GM19023 (cell line): ENCODE measurements at regions not wholly inside any gene's neighbourhood (a gene's known extent, or its start where the extent isn't known, plus 50 kb on each side); places are given as distances from the start of the nearest gene placed in this dataset.

Experiments used
- ATAC-seq: cut with Tn5 transposase; IDR thresholded peaks from one replicate; pipeline ENCODE4 v1.9.1; 2021; ENCODE audit warnings: mild to moderate bottlenecking, moderate library complexity; ENCODE audit not compliant: unreplicated experiment

DNA sequence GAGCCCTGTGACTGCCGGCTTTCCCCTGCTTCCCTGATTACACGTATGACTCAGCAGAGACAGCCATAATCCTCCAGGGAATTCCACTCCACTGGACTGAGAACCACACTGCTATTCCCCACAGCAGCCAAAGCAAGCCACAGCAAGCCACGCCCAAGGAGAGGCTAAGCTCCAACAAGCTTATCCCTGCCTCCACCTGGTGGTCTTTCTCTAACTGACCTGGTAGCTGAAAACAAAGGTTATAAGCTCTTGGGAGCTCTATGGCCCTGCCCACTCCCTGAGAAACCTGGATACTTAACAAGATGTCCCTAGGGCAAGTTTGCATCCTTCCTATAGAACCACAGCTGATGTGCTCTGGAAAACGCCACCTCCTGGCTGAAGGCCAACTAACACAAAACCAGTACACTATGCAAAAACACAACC, 613.7 kb upstream of the CDH18 start:
- no peak for ATAC-seq

DNA sequence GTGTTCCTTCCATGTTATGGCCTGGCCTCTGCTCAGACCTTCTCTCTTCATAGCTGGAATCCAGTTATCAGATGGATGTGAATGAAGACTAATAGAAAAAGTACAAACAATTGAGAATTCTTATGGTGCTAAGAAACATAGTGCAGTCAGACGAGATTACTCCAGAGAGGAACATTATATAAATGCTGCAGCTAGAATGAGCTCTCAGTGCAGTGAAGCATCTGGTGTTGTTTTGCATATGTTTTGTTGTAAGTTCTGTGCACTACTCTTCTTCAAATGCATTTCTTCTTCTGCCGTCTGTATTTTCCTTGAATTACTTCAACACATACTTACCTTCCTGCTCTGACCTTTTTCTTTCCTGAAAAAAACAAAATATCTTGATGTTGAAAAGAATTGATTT, 602.4 kb upstream of the CDH18 start:
- ATAC-seq, result no peak

DNA sequence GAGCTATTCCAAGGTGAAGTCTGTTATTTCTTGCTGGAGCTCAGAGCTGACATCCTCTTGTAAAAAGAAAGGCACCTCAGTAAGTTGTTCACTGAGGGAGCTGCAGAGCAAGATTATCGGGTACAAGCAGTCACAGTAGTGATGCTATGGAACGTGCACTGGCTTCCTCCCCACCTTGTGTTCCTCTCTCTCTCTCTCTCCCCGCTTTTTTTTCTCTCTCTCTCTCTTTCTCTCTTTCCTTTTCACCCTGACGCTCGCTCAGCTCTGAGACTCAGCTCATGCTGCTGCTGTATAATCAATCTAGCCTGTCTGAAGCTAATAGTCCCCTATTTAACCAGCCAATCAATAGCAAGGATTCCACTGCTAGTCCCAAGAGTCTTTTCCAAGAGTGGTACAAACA, 587.6 kb upstream of the CDH18 start:
- no peak for ATAC-seq

DNA sequence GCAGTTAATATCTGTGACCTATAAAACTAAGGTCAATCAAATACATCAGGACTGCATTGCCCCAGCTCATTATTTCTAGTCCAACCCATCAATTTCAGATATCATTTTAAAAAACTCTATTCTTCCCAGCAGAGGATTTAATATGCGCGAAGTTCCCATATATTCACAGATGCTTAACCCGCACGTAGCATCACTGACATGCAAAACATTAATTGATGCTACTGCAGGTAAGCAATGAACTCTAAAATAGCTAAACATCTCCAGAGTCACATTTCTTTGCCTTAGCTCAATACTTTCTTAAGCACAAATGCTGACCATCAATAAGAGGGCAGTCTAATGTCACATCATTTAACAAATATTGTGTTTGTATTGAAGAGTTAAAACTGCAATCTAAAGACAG, 586.6 kb upstream of the CDH18 start:
- no peak for ATAC-seq

DNA sequence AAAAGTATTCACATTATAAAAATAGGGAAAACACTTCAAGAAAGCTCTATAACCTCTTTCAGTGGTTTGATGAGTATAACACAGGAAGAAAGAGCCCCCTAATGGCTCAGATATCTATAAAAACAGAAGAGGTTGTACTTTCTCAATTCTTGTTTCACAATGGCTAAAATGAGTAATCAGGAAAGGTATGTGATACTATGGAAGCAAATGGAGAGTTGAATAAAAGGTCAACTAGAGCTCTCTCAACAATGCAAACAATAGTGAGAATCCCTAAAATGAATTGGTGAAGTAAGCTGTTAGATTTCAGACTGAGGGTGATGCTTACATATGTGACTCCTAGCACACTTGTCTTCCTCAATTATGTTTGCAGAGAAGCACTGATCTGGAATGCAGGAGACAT, 584.6 kb upstream of the CDH18 start:
- ATAC-seq, result no peak

DNA sequence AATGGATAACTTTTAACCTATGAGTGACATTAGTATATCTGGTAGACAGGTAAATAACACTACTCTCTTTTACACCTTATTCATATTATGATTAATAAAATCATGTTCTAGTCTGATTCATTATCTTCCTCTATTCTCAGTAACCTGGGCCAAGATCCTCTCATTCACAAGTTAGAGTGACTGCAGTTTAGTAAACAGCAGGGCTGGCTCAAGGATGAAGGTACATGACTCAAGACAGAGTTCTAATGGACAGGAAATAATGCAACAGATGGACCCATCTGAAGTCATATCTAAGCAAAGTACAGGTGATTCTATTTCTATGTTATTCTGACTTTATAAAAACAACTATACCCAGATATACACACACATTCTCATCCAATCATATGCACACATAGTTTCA, 582.5 kb upstream of the CDH18 start:
- no peak for ATAC-seq

DNA sequence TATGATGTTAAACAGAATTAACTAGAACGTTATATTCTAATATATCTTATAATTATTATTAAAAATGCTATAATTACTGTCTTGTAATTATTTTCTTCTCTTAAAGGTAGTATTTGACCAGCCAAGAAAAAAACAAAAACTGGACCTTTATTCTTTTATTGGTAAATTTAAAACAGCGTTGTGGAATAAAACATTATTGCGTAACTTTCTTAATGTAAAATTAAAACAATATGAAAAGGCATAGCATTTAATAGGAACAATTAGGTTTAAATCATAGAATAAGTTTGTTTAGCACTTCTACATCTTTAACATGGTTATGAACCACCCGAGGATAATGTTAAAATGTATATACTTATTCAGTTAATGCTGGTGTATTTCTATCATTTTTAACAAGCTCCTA, 574.5 kb upstream of the CDH18 start:
- ATAC-seq, result no peak

DNA sequence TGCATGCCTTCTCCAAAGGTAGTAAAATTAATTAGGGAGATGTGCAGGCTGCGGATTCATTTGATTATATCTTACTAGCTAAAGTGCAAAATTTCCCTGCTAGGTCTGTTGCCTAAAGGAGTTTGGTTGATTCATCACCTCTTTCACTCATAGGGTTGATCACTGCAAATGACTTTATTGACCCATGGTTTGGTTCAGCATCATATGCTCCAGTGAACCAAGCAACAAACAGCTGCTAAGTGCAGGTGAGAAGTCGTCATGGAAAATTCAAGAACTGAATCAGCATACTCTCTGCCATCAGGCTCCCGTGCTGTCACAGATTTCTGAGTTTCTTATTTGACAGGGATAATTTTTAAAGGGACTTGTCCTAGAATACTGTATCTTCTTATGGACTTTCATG, 571.8 kb upstream of the CDH18 start:
- ATAC-seq, result no peak

DNA sequence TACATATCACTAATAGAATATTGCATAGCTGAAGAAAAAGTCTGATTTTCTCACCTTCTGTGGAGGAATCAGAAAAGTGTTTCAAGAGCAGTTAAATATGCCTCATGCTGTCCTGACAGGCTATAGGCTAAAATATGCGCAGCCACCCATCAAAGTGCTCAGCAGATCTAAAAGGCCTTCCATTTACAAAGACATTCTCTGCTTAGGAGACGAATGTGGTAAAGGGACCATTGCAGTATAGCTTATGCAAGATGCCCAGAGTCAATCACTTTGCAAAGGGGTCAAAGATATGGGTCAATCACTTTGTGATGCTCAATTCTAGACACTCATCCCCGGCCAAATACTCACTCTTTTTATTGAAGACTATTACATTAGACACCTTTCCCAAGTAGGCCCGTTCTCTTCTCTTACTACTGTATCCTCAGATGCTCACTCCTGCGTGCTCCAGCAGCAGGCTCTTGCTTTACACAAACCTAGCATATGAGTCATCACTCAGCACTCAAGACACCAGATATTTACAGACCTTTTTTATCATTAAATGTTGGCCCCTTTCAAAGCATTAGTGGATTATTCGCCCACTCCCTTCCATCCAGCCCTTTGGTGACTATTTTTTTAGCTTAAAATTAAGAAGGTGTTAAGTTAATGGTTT, 568.2 kb upstream of the CDH18 start:
- no peak for ATAC-seq

DNA sequence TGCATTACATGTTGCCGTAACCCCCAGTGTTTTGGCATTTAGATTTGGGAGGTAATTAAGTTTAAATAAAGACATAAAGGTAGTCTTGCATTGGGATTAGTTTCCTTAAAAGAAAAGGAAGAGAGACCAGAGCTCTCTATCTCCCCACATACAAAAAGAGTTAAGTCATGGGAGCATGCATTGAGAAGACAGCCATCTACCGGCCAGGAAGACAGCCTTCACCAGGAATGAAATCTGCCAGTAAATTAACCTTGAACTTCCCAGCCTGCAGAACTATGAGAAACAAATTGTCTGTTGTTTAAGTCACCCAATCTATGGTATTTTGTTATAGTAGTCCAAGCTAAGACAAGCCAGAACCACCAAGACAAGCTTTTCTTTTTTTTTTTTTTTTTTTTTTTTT, 567.0 kb upstream of the CDH18 start:
- no peak for ATAC-seq

DNA sequence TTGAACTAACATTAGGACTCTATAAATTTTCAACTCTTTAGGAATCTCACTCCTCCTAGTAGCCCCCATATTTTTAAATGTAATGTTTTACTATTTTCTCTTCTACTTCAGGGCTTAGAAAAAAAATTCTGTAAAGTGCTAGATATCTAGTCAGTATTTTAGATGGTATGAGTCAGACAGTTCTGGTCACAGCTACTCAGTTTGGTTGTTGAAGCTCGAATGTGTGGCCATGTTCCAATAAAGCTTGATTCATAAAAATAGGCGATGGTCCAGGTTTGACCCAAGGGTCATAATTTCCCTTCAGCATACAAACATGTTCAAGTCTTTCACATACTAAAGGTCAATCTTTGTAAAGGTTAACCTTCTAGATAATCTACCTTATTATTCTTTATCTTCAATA, 566.0 kb upstream of the CDH18 start:
- ATAC-seq, result no peak

DNA sequence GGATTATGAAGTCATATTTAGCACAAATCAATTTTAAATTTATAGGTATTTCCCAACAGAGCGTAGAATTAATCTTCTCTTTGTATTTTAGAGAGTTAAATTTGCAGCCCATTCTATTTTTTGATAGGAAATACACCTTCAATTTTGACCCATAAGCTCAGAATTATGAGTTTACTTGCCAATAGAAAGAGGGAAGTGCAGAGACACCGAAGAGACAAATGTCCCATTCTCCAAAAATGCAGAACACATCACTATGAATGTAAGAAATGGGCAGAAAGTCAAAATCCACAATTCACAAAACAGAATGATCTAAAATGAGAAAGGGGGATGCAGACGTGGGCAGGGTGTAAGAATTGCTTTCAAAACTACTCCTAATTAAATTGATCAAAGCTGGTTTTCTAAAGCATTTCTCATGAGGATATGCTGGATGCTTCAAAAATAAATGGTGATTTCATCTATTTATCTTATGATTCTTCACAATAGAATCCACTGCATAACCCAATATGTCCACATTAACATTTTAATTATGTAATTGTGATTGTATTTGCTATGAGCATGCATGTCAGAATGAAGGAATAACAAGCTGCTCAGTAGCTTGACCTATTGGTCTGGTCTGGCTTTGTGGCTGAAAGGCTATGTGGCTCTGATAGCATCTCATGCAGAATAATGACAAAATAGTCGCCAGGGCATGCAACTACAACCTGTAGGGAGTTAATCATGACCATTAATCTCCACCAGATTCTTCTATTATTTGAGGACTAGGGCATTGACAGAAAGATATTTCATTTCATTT, 550.1 kb upstream of the CDH18 start:
- ATAC-seq, result no peak

DNA sequence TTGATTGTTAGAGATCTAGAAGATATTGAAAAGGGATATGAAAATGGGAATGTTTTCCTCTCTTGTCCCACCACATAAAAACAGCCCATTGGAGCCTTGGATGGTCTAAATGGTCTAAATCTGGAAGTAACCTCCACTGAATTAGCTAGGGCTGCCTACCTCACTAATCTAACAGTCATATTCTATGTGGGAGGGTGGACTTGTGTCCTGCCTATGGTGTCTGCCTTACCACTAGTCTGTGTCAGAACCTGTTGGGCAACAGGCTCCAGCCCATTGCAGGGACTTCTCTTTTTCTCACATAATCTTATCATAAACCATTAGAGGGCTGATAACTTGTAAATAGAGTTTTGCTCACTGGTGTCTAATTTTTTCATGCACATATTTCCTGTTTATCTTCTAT, 548.8 kb upstream of the CDH18 start:
- ATAC-seq, result no peak

DNA sequence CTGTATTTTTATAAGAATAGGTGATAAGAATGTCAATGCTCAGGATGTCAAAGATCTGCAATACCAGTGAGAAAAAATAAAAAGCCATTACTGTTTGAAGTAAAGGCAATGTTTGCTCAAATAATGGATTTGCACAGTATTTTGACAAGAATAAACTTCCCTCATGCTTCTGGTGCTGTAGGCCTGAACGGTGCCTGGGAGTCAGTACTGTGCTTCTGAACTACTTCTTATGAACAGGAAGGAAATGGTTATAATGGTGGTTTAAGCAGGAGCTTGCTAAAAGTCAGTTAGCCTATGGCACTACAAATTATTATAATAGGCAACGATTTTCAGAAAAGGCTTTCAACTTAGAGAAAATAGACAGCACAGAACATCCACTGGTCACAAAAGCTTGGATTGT, 548.3 kb upstream of the CDH18 start:
- no peak for ATAC-seq

DNA sequence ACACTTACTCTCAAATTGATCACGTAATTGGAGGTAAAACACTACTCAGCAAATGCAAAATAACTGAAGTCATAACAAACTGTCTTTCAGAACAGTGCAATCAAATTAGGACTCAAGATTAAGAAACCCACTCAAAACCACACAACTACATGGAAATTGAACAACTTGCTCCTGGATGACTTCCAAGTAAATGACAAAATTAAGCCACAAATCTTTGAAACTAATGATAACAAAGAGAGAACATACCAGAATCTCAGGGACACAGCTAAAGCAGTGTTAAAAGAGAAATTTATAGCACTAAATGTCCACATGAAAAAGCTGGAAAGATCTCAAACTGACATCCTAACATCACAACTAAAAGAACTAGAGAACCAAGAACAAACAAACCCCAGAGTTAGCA, 540.5 kb upstream of the CDH18 start:
- ATAC-seq, result no peak

DNA sequence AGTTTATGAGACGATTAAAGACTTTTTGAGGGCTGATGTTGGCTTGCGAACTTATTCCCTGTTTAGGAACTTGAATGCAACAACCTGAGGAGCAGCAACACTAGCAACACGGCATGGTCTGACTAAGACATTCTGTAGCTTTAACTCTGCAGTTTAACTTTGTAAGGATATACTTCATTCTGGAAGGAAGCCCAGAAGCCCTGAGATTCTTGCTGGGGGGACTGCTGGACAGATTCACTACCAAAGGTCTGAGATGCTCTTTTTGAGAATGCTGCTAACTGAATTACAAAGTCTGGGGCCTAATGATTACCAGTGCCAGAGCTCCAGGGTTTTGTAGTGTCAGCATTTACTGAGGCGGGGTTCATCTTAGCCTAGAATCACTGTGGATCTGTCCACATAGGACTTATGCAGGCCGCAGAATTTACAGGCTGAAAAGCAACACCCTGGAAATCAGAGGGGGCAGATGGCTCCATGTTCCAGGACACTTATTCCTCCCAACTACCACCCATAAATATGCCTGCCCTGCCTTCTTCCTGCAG, 537.1 kb upstream of the CDH18 start:
- ATAC-seq, result no peak

DNA sequence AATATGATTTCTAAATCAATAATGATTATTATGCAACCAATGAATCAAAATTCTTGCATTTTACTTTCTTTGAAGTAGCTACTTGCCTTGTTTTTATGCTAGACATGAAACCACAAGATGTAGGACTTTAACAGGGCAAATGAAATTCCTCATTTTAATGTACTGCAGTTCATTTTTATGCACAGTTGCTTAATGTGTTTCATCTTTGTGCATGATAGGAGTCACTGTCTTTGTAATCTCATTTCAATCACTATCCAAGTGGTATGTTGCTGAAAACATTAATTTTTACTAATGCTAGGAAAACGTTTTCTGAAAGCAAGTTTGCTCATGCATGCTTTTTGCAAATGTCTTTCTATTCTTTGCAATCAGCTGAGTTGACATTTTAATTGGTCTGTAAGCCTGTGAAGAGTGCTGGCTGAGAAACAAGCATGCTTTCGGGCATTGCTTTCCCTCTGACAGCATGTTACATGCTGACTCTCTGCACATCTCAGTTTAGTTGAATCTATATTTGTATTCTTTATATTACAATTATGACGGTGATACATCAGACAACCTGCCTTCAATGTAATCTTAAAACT, 535.0 kb upstream of the CDH18 start:
- no peak for ATAC-seq

DNA sequence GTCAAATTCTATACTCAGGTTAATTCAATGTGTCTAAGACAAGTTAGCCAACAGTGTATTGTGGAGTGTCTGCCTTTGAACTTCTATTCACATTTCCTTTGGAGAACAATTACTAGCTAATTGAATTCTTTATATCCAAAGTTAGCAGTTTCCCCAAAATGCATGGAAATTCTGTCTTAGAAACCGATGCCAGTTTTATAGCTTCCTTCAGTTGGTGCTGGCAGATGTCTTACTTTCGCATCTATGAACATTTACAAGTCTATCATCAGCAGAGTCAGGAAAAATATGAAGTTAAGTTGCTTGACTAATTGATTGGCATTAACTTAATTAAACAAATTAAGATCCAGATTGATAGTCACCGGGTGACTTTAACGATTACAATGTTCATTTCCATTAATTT, 527.6 kb upstream of the CDH18 start:
- no peak for ATAC-seq

DNA sequence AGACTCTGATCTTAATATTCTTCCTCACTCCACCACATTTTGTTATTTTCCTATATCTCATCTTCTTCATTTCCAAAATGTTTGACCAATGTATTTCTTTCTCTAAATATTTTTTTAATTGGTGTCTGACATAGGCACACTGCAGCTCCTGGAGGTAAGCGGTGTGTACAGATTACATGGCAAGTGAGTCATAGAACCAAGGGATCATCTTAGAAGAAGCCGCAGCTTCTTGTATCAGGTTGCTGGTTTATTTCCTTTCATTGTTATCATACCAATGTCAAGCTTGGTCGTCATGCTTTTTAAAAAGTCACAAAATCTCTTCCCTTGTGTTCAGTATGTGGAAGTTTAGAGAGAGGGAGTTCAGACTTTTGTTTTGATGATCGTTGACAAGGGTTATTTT, 526.1 kb upstream of the CDH18 start:
- no peak for ATAC-seq

DNA sequence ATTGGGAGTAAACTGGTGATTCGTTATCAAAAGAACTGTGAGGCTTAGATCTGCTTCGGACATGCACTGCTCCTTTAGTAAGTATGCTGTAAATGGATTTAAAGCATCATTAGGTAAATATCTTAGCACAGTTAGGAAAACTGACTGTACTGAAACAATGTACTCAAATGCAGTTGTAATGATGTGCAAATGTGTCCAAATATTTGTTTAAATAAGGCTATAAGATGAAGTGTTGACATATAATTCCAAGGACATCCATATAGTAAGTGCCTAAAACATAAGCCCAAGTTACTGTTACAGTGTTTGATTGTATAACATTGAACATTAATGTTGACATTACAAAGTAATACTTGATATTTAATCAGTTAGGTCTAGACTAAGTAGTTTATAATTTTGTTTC, 512.5 kb upstream of the CDH18 start:
- ATAC-seq, result no peak

DNA sequence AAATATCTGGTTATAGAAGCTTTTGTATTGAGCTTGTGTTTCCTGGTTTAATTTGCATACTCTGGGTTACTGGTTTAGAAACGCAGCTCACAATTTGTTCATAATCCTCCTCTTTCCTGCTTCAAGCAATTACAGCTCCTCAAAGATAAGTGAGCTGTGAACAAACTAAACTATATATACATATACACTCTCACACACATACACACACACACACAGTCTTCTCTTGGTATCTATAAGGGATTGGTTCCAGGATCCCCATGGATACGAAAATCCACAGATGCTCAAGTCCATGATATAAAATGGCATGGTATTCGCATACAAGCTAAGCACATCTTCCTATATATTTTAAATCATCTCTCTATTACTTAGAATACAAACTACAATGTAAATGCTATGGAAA, 510.9 kb upstream of the CDH18 start:
- no peak for ATAC-seq

DNA sequence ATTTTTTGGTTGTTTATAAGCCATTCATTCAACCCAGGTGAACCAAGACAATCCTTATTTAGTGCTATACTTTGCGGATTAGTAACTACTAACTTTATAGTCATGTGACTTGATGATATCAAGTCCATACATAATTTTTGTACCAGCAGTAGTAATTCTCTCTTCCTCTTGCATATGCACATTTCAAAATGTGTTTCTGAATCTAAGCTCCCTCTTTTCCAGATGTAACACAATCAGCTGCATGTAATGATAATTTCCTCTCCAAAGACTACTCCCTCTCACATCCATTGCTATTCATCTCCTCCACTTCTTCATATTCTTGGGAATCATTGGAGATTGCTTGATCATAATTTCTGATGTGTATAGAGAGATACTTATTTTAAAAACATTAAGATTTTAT, 510.1 kb upstream of the CDH18 start:
- no peak for ATAC-seq
